ENCODE measurements at regions not wholly inside any gene's neighbourhood (a gene's known extent, or its start where the extent isn't known, plus 50 kb on each side); places are given as distances from the start of the nearest gene placed in this dataset.

GRCh38 chrX:13898603-13899002, 81.7 kb upstream of the GPM6B start:
- H3K27ac ChIP-seq (ENCODE audit: low read length): no peak overlapping the region

GRCh38 chrX:13898083-13898482, 81.2 kb upstream of the GPM6B start:
- no TSS peak for BruUV-seq (replicated peaks)
- intact Hi-C loops (cut with micrococcal nuclease; ENCODE audit: unreplicated experiment) (no loop called here), in situ Hi-C loops (cut with HindIII; ENCODE audit: low pct_unique_long_range_greater_than_20kb, low sequenced_read_pairs) (no loop called here)
- Histone ChIP-seq H3K36me3 (ENCODE audit: control insufficient read depth, insufficient read depth, low read length) (no peaks in the 10 kb centered on the region), H3K27ac (ENCODE audit: low read length) (no peak overlapping the region), H3K4me3 (ENCODE audit: low read depth in 2 of 2, low read length in 2 of 2) (no peak overlapping the region), H3K9me3 (ENCODE audit: control insufficient read depth, insufficient read depth, low read depth, low read length) (no peaks in the 10 kb centered on the region), H3K4me1 (ENCODE audit: control insufficient read depth, insufficient read depth, low read length) (no peaks in the 10 kb centered on the region), H3K27me3 (ENCODE audit: control insufficient read depth, insufficient read depth, low read length) (no peaks in the 10 kb centered on the region)
- DNase-seq (ENCODE audit: low read depth, low spot score): no peak
- POLR2A ChIA-PET: no interaction called here
- TF ChIP-seq CTCF (IDR thresholded peaks at IDR 0.05) (peak; percentile 31), TCF7L2 (IDR thresholded peaks at IDR 0.05; ENCODE audit: low read depth, low read length) (no peak)
- no peak for ATAC-seq
- CTCF ChIA-PET: no interaction called here

More at GRCh38 chrX:13898603-13899002, 81.7 kb upstream of the GPM6B start:
- Histone ChIP-seq H3K4me1 (ENCODE audit: control insufficient read depth, insufficient read depth, low read length) (no peaks in the 10 kb centered on the region), H3K27me3 (ENCODE audit: control insufficient read depth, insufficient read depth, low read length) (no peaks in the 10 kb centered on the region), H3K9me3 (ENCODE audit: control insufficient read depth, insufficient read depth, low read depth, low read length) (no peaks in the 10 kb centered on the region), H3K4me3 (ENCODE audit: low read depth in 2 of 2, low read length in 2 of 2) (no peak overlapping the region), H3K36me3 (ENCODE audit: control insufficient read depth, insufficient read depth, low read length) (no peaks in the 10 kb centered on the region)
- DNase-seq (ENCODE audit: low read depth, low spot score): no peak
- ChIA-PET CTCF (no interaction called here), POLR2A (no interaction called here)
- no TSS peak for BruUV-seq (replicated peaks)
- no peak for ATAC-seq
- intact Hi-C loops (cut with micrococcal nuclease; ENCODE audit: unreplicated experiment) (no loop called here), in situ Hi-C loops (cut with HindIII; ENCODE audit: low pct_unique_long_range_greater_than_20kb, low sequenced_read_pairs) (no loop called here)
- no peak for TF ChIP-seq CTCF (IDR thresholded peaks at IDR 0.05)

- in situ Hi-C loops (cut with HindIII; ENCODE audit: low pct_unique_long_range_greater_than_20kb, low sequenced_read_pairs): no loop called here
- ChIA-PET POLR2A (no interaction called here), CTCF (no interaction called here)
Measured at GRCh38 chrX:13897566-13897965, 80.7 kb upstream of the GPM6B start.

More at GRCh38 chrX:13897566-13897965, 80.7 kb upstream of the GPM6B start:
- H3K36me3 ChIP-seq (ENCODE audit: control insufficient read depth, insufficient read depth, low read length): no peaks in the 10 kb centered on the region
- H3K27me3 ChIP-seq (ENCODE audit: control insufficient read depth, insufficient read depth, low read length): no peaks in the 10 kb centered on the region
- TF ChIP-seq TCF7L2 (IDR thresholded peaks at IDR 0.05; ENCODE audit: low read depth, low read length) (no peak), POLR2AphosphoS5 (IDR thresholded peaks at IDR 0.05; ENCODE audit: low read depth, low read length) (no peak), REST (IDR thresholded peaks at IDR 0.05; ENCODE audit: insufficient read depth in 1 of 2, low read depth in 2 of 2, low read length in 1 of 2) (no peak), CTCF (IDR thresholded peaks at IDR 0.05) (no peak), SIN3A (IDR thresholded peaks at IDR 0.05; ENCODE audit: borderline replicate concordance, insufficient read depth, low read depth, low read length) (no peak)
- intact Hi-C loops (cut with micrococcal nuclease; ENCODE audit: unreplicated experiment): no loop called here
- H3K9me3 ChIP-seq (ENCODE audit: control insufficient read depth, insufficient read depth, low read depth, low read length): no peaks in the 10 kb centered on the region
- H3K4me1 ChIP-seq (ENCODE audit: control insufficient read depth, insufficient read depth, low read length): no peaks in the 10 kb centered on the region
- DNase-seq (ENCODE audit: low read depth, low spot score) (no peak), ATAC-seq (no peak)
- no peak overlapping the region for H3K27ac ChIP-seq (ENCODE audit: low read length)
- no TSS peak for BruUV-seq (replicated peaks)
- H3K4me3 ChIP-seq (ENCODE audit: low read depth in 2 of 2, low read length in 2 of 2): no peak overlapping the region
